H9 (cell line): ENCODE measurements at regions not wholly inside any gene's neighbourhood (a gene's known extent, or its start where the extent isn't known, plus 50 kb on each side); places are given as distances from the start of the nearest gene placed in this dataset.

ENCODE experiments used
- DNase-seq: peaks from one replicate; pipeline ENCODE4 v3.0.0-alpha.2; 2017
- H2AFZ ChIP-seq: one replicate; pipeline ENCODE4 v1.6.1; 2013; ENCODE audit warnings: mild to moderate bottlenecking, low read length, control low read depth, moderate library complexity
- H2AK5ac ChIP-seq: 2 replicates; pipeline ENCODE4 v1.6.1; 2013; ENCODE audit warnings: low read length, control low read depth, mixed read lengths; ENCODE audit not compliant: insufficient read length
- H2BK120ac ChIP-seq: one replicate; pipeline ENCODE4 v1.6.1; 2013; ENCODE audit warnings: low read depth, mild to moderate bottlenecking, low read length, control low read depth, inconsistent platforms; ENCODE audit not compliant: poor library complexity, severe bottlenecking
- H2BK12ac ChIP-seq: 2 replicates; pipeline ENCODE4 v1.6.1; 2013; ENCODE audit warnings: low read length, control low read depth, mixed read lengths, low read depth; ENCODE audit not compliant: insufficient read length
- H2BK15ac ChIP-seq: 2 replicates; pipeline ENCODE4 v1.6.1; 2013; ENCODE audit warnings: low read depth, low read length, control low read depth
- H2BK20ac ChIP-seq: one replicate; pipeline ENCODE4 v1.6.1; 2013; ENCODE audit warnings: low read depth, mild to moderate bottlenecking, low read length, control low read depth, inconsistent platforms; ENCODE audit not compliant: poor library complexity, severe bottlenecking
- H2BK5ac ChIP-seq: 2 replicates; pipeline ENCODE4 v1.6.1; 2013; ENCODE audit warnings: low read length, control low read depth, mixed read lengths; ENCODE audit not compliant: insufficient read length
- H3K14ac ChIP-seq: 2 replicates; pipeline ENCODE4 v1.6.1; 2013; ENCODE audit warnings: low read length, control low read depth; ENCODE audit not compliant: insufficient read depth
- H3K18ac ChIP-seq: 2 replicates; pipeline ENCODE4 v1.6.1; 2013; ENCODE audit warnings: low read depth, mild to moderate bottlenecking, mixed read lengths, low read length, control low read depth; ENCODE audit not compliant: insufficient read length
- H3K23ac ChIP-seq: 2 replicates; pipeline ENCODE4 v1.6.1; 2013; ENCODE audit warnings: low read length, control low read depth, mixed read lengths, low read depth; ENCODE audit not compliant: insufficient read length
- H3K23me2 ChIP-seq: 2 replicates; pipeline ENCODE4 v1.6.1; 2013; ENCODE audit warnings: low read depth, mild to moderate bottlenecking, mixed read lengths, low read length, control low read depth; ENCODE audit not compliant: insufficient read length, poor library complexity, severe bottlenecking
- H3K27ac ChIP-seq: 2 replicates; pipeline ENCODE4 v1.5.1; 2013; ENCODE audit warnings: low read length, control low read depth, mixed read lengths, low read depth; ENCODE audit not compliant: insufficient read length
- H3K27me3 ChIP-seq: 2 replicates; pipeline ENCODE4 v1.6.1; 2013; ENCODE audit warnings: low read length, control low read depth, inconsistent platforms; ENCODE audit not compliant: insufficient read depth
- H3K4ac ChIP-seq: 2 replicates; pipeline ENCODE4 v1.6.1; 2013; ENCODE audit warnings: low read depth, mild to moderate bottlenecking, control low read depth, inconsistent platforms, low read length, moderate library complexity
- H3K4me1 ChIP-seq: 2 replicates; pipeline ENCODE4 v1.6.1; 2013; ENCODE audit warnings: low read length, control low read depth, inconsistent platforms; ENCODE audit not compliant: insufficient read depth
- H3K4me2 ChIP-seq: 2 replicates; pipeline ENCODE4 v1.6.1; 2013; ENCODE audit warnings: low read length, control low read depth, mixed read lengths; ENCODE audit not compliant: insufficient read length, insufficient read depth
- H3K56ac ChIP-seq: 2 replicates; pipeline ENCODE4 v1.6.1; 2013; ENCODE audit warnings: low read depth, mild to moderate bottlenecking, mixed read lengths, low read length, control low read depth; ENCODE audit not compliant: insufficient read length
- H3K79me1 ChIP-seq: 2 replicates; pipeline ENCODE4 v1.6.1; 2013; ENCODE audit warnings: low read depth, mild to moderate bottlenecking, moderate library complexity, low read length, control low read depth, inconsistent platforms; ENCODE audit not compliant: insufficient read depth, poor library complexity, severe bottlenecking
- H3K79me2 ChIP-seq: 2 replicates; pipeline ENCODE4 v1.6.1; 2013; ENCODE audit warnings: low read length, control low read depth, inconsistent platforms; ENCODE audit not compliant: insufficient read depth
- H3K9ac ChIP-seq: 2 replicates; pipeline ENCODE4 v1.6.1; 2013; ENCODE audit warnings: low read length, control low read depth, mixed read lengths; ENCODE audit not compliant: insufficient read length; ENCODE audit errors: extremely low read depth
- H3K9me3 ChIP-seq: one replicate; pipeline ENCODE4 v1.6.1; 2013; ENCODE audit warnings: low read depth, low read length, inconsistent platforms; ENCODE audit not compliant: control insufficient read depth
- H3T11ph ChIP-seq: one replicate; pipeline ENCODE4 v1.6.1; 2013; ENCODE audit warnings: mild to moderate bottlenecking, low read length, control low read depth, inconsistent platforms
- H4K20me1 ChIP-seq: one replicate; pipeline ENCODE4 v1.6.1; 2013; ENCODE audit not compliant: control insufficient read depth, insufficient read length, insufficient read depth
- H4K5ac ChIP-seq: 2 replicates; pipeline ENCODE4 v1.6.1; 2013; ENCODE audit warnings: low read depth, mild to moderate bottlenecking, mixed read lengths, low read length, control low read depth; ENCODE audit not compliant: insufficient read length
- H4K8ac ChIP-seq: replicated peaks from 2 replicates; pipeline ENCODE4 v1.6.1; 2013; ENCODE audit warnings: low read length, control low read depth, mixed read lengths, low read depth; ENCODE audit not compliant: insufficient read length
- H4K91ac ChIP-seq: 2 replicates; pipeline ENCODE4 v1.6.1; 2013; ENCODE audit warnings: low read depth, mild to moderate bottlenecking, moderate library complexity, mixed read lengths, low read length, control low read depth; ENCODE audit not compliant: insufficient read length
- H3K27ac Mint-ChIP-seq, 3 experiments: 2 replicates in 2 of 3; 3 replicates in 1 of 3; pipeline ENCODE4 v1.8.0; 2020 to 2021; ENCODE audit warnings: mixed read lengths in 3 of 3, mild to moderate bottlenecking in 1 of 3, moderate library complexity in 1 of 3
- H3K27me3 Mint-ChIP-seq: 2 replicates; pipeline ENCODE4 v1.8.0; 2021; ENCODE audit warnings: low read depth, mild to moderate bottlenecking, moderate library complexity, mixed read lengths
- H3K36me3 Mint-ChIP-seq, 3 experiments: 2 replicates in 2 of 3; 3 replicates in 1 of 3; pipeline ENCODE4 v1.8.0; 2020 to 2021; ENCODE audit warnings: low read depth in 3 of 3, mixed read lengths in 3 of 3; ENCODE audit not compliant: insufficient read depth in 1 of 3
- H3K4me1 Mint-ChIP-seq, 2 experiments: 2 replicates each; pipeline ENCODE4 v1.8.0; 2020; ENCODE audit warnings: mixed read lengths in 2 of 2
- H3K4me3 Mint-ChIP-seq, 2 experiments: 2 replicates in 1 of 2; 3 replicates in 1 of 2; pipeline ENCODE4 v1.8.0; 2020 to 2021; ENCODE audit warnings: mild to moderate bottlenecking in 2 of 2, mixed read lengths in 2 of 2, moderate library complexity in 1 of 2
- H3K9me3 Mint-ChIP-seq, 2 experiments: 2 replicates in 1 of 2; 3 replicates in 1 of 2; pipeline ENCODE4 v1.8.0; 2020; ENCODE audit warnings: mild to moderate bottlenecking in 2 of 2, mixed read lengths in 2 of 2, moderate library complexity in 1 of 2
- CTCF ChIP-seq: fragments of 200-600 bp; sonication (generic); conservative IDR thresholded peaks from 3 replicates; pipeline ENCODE4 v1.8.0; 2021; ENCODE audit warnings: antibody characterized with exemption, mild to moderate bottlenecking
- WGBS: extraction: QIAGEN DNeasy Blood & Tissue Kit; methylation state at CpG from one replicate; pipeline ENCODE4 v1.1.7; 2013; ENCODE audit warnings: missing lambda C conversion rate, low lambda C conversion rate, mixed read lengths; ENCODE audit not compliant: insufficient read length; ENCODE audit errors: extremely low coverage; 5-methylcytosine and 5-hydroxymethylcytosine counted together

GRCh38 chr17:72187556-72187955 is 66.7 kb downstream of the SOX9 start:
- peaks cover 20 to 29% of the 10 kb centered on the region in 2 experiments for H3K4me1 Mint-ChIP-seq
- TF ChIP-seq CTCF = no peak
- H3K4me2 ChIP-seq = no peak overlapping the region

More at GRCh38 chr17:72187556-72187955, 66.7 kb downstream of the SOX9 start:
- Histone ChIP-seq H3K4me1 (no peaks in the 10 kb centered on the region; the same call in 1 of the 2 replicates), H2BK20ac (no peak overlapping the region), H3K23me2 (no peaks in the 10 kb centered on the region), H4K91ac (no peak overlapping the region), H3K27me3 (no peaks in the 10 kb centered on the region), H2AFZ (no peak overlapping the region), H3T11ph (no peak overlapping the region), H3K79me1 (no peaks in the 10 kb centered on the region), H3K18ac (no peak overlapping the region), H4K8ac (no peak overlapping the region), H2BK15ac (no peak overlapping the region), H3K56ac (no peak overlapping the region), H3K23ac (no peak overlapping the region), H3K27ac (no peak overlapping the region), H2BK5ac (no peak overlapping the region), H3K4ac (no peak overlapping the region), H3K9ac (no peak overlapping the region), H3K14ac (no peak overlapping the region), H3K9me3 (no peaks in the 10 kb centered on the region), H2BK120ac (no peak overlapping the region), H4K20me1 (no peaks in the 10 kb centered on the region), H2BK12ac (no peak overlapping the region), H3K79me2 (no peaks in the 10 kb centered on the region), H2AK5ac (no peak overlapping the region), H4K5ac (no peak overlapping the region)
- Mint-ChIP-seq H3K27ac (no peak overlapping the region), H3K4me3 (no peak overlapping the region), H3K9me3 (no peaks in the 10 kb centered on the region), H3K27me3 (peaks cover 3% of the 10 kb centered on the region), H3K36me3 (no peaks in the 10 kb centered on the region; a peak in 1 of 7 replicates)
- WGBS = no CpG with 5 or more reads among the region's 8 CpGs
- no peak for DNase-seq
